ENCODE measurements at regions not wholly inside any gene's neighbourhood (a gene's known extent, or its start where the extent isn't known, plus 50 kb on each side); places are given as distances from the start of the nearest gene placed in this dataset.

DNA sequence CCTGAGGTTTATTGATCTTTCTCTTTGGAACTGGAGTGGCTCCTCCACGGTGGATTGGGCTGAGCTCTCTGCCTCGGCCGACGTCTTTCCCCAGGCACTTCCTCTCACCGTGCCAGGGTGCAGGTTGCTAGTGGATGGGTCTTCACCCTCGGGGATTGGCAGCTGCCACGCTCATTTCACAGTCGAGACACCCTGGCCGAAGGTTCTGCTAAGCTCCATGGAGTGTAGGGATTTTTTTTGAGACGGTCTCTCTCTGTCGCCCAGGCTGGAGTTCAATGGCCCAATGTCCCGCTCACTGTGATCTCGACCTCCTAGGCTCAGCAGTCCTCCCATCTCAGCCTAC lies 280.8 kb downstream of the SEC14L1 start:
- DNase-seq, result no peak

DNA sequence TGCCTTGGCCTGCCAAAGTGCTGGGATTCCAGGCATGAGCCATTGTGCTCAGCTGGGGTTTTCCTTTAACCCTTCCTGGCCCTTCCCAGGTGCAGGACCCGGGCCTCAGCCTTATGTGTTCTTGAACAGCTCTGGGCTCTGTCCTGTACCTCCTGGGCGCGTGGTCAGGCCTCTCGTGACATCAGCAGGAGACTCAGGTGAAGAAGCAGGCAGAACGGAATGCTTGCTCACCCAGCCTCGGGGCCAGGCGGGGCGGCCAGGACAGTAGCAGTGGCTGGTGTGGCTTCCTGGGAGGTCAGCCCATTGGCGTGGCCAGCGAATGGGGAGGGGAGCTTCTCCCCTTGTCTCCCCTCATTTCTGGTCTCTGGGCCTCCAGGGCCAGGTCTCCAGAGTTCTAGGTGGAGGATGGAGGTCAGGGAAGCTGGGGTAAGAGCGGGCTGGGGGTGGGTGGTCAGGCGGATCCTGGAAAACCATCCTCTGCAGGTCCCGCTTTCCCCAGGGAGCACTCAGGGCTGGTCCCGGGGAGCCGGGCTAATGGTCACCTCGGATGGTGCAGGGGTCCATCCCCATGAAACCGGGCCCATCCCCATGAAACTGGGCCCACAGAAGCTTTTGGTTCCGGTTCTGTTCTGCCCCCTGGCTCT lies 281.5 kb downstream of the SEC14L1 start:
- DNase-seq, result no peak

DNA sequence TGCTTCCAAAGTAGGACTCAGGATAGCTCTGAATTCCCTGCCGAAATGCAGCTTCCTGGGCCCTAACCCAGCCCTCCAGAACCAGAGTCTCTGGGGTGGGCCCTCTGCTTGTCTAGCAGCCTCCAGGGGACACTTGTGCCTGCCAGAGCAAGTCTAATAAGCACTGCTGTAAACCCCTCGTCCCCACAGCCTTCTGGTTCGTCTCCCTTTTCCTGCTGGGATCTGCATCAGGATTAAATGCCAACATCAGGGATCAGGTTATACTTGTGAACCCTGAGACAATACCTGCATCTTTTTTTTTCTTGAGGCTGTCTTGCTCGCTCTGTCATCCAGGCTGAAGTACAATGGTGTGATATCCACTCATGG lies 282.0 kb downstream of the SEC14L1 start:
- DNase-seq, result no peak

DNA sequence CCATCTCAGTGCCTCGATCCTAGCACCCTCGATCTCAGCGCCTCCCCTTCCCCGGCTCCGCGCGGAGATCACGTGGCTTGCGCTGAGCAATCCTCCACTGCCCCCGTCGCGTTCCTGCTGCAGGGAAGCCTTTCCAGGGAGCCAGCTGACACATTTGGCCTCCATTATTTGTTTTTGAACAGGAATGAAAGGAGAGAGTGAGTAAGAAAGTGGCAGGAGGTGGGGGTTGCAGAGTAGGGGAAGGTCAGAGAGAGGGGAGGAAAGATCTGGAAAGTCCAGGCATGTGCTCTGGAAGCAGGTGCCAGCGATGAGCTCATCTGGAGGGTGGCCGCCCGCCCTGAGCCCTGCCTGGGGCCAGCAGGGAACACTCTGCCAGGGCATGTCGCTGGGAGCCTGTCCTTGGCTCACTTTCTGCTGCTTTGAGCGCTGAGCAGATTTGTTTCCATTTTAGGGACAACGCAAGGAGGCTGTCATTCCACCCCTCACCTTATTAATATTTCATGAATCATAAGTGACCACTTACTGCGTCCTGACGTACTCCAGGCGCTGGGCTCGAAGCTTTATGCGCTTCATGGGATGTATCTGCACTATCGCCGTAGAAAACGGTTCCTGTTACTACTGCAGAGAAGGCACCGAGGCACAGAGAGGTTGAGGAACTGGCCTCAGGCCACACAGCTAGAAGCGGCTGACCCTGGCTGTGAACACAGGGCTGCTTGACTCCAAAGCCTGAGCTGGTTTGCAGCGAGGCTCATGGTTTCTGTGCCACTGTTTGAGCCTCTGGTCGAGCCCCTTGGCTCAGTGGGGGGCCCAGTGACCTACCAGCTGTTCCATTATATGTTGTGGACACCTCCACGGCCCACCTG lies 283.1 kb downstream of the SEC14L1 start:
- no peak for DNase-seq

DNA sequence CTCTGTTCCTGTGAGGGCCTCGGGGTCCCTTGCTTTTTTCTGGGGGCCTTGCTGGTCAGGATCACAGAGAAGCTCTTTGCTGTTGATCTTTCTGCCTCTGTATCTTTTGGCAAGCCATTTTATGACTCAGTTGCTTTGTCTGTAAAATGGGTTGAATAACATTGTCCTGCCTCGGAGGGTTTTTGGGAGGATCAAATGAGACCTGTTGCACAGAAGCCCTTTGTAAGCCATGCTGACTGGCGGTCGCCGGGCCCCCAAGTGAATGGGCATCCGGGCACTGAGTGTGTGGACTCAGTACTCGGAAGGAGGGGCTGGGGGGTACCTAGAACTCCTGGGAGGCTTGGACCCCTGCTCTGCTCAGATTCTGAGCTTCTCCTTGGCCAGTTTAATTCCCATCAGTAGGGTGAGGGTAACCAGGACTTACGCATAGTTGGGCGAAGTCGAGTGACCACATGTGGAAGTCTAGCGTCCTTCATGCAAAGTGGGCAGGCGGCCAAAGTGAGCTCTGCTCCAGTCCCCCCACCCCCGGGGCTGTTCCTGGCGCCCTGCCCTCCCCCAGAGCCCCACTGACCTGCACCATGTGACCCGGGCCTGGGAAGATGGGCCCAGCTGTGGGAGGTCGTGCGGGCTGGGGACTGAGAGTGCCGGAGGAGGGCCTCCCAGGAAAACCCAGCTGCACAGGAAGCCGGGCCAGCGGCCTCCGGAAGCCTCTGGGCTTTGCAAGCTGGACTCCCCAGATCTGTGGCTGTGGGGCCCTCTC lies 284.0 kb downstream of the SEC14L1 start:
- DNase-seq, result peak; percentile 58

DNA sequence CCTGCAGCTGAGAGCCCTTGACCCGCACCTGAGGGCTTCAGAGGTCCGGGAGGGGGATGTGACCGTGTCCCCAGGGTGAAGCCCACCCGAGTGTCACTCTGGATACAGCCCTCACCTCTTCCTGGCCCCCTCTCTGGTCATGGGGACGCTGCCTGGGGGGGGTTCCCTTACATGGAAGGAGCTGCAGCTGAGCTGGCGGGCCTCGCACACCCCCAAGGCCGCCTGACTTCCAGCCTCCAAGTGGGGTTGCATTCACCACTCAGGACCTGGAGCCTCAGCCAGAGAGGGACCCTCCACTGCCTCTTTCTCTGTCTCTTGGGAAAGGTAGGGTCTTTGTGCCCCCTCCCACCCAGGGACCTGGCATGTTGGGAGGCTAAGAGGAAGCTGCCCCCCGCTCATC lies 284.6 kb downstream of the SEC14L1 start:
- DNase-seq, result no peak

DNA sequence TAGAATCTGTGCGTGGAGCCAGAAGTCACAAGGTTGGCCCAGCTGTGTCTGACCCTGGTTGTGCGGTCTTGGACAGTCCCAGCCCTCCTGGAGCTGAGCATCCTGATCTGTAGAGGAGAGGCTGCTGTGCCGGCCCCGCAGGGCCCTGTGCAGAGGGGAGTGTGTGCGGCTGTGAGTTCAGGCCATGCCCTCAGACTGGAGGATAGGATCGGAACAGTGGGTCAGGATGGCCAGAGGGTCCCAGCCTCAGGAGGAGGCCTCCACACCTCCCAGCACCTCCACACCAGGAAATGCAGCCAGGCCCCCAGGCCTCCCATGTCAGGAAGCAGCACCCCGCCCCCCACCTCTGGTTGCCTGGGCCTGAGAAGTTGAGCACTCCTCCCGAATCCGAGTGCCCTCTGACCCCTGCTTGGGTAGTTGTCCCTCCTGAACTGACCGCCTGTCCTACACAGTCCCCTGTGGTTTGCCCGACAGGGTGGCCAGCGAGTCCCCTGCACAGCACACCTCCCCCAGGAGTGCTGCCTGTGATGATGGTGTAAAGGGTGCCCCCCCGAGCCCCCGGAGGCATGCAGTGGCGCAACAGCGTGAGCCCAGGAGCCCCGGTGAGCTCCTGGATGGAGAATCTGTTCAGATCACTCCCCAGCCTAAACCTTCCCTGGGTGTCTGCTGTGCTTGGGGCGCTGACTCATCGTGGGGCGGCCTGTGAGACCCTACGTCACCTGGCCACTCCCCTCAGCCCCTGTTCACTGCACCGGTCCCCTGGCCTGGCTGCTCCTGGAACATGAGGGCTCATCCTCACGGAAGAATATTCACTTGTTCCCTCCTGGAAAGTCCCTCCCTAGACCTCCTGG lies 285.2 kb downstream of the SEC14L1 start:
- DNase-seq, result peak; percentile 46

DNA sequence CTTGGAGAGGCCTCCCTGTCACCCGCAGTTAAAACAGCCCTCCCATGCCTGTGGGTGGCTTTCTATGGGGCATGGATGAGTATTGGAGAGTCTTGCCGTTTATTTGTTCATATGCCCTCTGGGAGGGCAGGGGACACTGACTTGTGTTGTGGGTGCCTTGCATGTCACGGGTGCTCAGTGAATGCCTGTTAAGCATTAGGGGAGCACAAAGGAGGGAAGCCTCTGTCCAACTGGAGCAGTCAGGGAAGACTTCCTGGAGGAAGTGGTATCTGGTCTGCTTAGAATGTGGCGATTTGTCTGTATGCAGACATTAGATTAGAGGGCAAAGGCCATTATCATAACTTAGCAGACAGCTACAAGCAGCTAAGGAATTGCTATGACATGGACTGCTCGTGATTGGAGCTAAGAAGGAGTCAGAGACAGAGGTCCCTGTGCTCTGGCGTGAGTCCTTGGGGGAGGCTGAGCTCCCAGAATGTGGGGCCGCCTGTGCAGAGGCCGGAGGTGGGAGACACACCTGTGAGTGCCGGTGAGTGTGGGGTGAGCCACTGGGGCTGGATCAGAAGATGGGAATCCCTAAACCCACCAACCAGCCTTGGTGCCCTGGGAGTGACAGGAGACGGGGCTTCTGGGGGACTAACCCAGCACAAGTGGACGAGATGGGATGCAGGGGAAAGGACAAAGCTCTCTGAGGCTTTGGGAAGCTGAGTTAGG lies 286.1 kb downstream of the SEC14L1 start:
- no peak for DNase-seq

DNA sequence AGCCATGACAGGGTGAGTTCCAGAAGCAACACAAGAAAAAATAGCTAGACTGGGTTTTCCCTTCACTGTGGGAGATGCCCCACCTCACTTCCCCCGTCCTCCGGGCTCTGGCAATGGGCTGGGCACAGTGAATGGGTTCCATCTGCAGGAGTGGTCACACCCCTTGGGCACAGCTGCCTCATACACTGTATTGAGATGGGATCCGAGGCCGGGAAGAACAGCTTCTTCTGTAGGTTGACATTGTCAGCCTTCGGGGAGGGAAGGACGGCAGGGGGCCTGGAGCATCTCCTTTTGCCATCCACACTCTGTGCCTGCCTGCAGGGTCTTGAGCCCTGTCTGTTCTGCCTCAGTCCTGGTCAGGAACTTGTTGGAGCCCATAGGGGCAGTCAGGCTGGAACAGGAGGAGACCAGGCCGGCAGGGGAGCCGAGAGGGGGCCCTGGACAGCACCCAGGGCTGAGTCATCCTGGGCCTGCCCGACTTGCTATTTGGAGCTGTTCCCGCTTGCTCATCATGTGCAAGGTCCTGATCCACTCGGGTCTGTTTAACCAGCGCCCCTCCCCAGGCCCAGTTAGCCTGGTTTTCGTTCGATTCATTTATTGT lies 286.7 kb downstream of the SEC14L1 start:
- peak; percentile 38 for DNase-seq

DNA sequence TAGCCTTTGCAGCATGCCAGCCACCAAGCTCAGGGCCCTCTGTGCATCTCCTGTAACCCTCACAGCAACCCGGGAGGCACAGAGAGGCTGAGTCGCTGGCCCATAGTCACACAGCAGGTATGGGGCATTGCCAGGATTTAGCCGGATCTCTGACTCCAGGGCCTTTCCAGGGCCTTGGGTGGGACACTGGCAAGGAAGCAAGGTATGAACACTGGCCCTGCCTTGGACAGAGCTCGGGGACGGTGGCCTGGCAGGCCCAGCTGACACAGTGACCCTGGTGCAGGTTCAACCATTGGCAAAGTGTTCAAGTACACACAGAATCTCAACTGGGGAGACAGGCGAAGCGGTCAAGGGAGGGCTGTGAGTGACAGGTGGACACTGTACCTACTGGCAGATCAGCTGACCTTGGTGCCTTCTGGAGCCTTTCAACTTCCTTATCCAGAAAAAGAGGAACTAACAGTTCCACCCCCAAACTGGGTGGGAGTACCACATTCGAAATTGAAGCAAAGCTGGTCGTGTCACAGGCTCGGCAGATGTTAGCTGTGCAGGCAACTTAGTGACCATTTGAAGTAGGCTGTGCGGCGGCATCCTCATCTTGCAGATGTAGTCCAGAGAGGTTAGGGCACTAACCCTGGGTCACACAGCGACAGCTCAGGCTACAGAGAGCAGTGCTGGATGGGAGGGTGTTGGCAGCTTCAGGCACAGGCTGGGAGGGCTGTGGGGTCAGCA lies 287.4 kb downstream of the SEC14L1 start:
- DNase-seq, result peak; percentile 83

DNA sequence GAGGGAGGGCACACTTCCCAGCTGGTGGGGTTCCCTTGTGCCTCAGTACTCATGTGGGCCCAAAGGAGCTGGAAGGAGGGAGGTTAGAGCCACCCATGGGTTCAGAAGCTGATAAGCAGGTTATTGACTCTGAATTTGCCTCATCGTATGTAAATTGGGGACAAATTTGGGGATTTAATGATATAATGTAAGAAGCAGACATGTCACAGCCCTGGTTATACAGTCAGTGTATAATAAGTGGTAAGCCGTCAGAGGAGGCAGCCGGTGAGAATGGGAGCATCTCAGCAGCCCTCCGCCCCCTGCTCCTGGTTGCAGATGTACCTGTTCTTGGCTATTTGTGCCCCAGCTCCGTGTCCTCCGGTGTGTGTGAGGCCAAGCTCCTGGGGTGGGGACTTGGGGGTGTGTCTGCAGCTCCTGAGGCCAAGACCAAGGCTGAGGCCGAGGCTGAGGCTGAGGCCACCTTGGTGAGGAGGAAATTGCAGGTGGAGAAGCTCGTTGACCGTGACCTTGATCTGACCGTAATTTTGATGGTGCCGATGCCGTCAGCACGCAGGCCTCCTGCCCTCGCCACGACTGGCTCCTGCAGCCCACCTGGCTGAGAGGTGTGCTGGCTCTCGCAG lies 288.1 kb downstream of the SEC14L1 start:
- peak; percentile 44 for DNase-seq

DNA sequence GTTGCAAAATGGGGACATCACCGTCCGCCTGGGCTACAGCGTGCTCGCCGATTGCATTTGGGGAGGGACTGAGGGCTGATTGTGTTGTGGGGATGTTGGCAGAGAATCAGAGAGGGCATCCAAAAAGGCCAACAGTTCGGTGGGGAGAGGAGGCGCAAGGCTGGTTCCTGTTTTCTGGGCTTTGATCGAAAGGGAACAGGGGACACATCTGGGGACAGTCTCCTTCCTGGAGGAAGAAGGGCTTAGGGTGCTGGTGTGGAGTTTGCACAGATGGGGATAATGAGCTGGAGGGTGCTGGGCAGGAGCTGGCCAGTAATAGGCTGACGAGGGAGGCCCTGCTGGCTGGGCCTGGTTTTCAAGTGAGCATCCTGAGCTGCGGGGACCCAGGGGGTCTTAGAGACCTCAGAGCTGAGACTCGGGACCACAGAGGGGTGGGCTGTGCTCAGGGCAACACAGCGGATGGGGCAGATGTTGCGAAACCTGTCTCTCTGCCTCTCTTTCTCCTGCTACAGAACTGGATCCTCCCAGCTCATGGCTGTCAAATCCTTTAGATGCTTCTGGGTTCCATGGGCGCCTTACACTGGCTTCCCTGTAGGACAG lies 288.7 kb downstream of the SEC14L1 start:
- no peak for DNase-seq

DNA sequence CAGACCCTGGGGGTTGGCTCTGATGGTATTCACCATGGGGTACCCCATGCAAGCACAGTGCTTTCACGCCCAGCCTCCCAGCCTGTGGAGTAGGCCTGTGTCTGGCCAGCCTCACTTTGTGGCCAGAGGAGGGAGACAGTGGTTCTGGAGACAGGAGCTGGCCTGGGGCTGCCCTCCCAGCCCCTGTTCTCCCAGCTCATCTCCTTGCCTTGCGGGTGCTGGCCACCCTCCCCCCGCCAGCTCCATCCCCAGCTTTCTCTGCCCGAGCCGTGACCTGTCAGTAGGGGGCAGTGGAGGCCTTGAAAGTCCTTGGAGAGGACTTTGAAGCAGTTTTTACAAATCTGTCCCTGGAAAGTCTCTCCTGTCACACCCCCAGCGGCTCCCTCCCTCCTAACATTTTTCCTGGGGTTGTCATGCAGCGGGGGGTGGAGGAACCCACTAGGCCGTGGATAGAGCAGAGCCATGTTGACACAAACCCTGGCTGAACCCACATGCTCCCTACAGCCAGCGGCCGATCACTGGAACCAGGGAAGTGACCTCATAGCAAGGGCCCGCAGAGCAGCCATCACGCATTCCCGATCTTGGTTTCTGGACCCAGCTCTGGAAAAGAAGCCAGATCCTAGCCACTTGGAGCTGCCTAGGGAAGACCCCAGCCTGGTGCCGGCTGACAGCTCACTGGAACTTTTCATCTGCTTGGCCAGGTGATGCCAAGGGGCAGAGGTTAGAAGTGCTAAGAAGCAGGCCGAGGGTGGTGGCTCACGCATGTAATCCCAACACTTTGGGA lies 289.4 kb downstream of the SEC14L1 start:
- peak; percentile 68 for DNase-seq

DNA sequence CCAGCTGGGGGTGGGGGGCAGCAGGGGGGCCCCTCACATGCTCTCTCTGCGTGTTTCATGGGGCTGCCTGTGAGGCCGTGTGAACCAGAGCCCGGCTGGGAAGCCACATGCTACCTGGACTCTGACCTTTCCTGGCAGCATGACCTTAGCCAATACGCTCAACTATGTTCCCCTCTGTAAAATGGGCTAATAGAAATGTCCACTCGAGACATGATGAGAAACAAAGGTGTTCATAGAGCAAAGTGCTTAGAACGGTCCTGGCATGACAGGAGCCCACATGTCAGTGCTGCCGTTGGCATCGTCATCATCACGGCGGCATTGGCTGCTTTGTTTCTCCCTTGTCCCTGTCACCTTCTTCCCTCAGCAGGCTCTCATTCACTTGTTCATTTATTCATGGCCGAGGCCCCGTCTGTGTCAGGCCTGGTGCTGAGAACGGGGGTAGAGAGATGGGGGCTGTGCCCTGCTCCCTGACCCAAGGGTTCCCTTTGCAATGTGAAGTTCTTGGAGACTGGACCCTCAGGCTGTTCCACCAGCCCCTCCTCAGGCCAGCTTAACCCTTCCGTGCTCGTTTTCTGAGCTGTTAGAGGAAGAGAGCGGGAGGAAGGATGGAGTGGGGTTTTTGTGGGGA lies 291.4 kb downstream of the SEC14L1 start:
- no peak for DNase-seq

DNA sequence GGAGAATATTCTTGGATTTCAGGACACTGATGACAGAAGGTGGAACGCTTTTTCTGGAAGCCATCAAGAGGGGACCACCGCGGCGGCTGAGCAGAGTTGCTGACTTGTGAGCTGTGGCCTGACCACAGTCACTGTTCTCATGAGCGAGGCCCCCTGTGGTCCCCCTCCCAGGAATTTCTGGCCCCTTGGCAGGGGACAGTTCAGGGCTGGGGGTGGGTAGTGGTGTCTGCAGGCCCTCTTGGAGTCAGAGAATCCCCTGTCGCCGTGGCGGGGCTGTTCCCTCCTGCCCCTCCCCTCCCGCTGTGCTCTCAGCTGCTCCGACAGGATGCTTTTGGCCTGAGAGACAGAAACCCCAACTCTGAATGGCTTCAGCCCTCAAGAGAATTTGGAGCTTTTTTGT lies 292.0 kb downstream of the SEC14L1 start:
- DNase-seq, result no peak

DNA sequence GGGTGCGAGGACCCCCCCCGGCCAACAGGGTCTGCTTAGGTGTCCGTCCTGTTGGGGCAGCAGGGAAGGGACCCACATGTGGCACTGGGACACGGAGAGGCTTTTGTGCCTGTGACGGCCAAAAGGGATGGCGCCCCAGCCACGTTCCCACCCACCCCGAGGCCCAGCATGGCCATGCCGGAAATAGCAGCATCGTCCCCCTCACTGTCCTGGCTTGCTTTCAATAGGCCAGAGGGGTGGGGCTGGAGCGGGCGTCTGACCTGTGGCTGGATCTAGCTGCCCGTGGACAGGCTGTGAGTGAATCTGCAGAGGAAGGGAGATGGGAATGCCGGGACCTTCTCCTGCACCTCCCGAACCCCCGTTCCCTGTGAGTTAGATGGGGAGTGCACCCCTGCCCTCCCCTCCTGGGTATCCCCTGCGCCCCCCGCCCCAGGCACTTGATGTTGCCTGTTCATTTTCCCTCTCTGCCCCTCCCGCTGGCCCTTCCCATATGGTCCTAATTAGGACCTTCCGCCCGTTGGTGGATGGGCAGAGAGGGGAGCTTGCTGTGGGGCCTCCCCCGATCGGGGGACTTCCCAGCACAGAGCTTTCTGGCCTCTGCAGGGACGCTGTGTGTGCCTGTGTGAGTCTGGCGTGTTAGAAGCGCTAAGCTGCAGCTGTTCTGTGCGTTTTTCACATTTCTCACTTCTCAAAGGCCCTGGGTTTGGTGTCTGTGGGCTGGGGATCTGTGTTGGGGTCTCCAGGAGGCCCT lies 292.8 kb downstream of the SEC14L1 start:
- no peak for DNase-seq

DNA sequence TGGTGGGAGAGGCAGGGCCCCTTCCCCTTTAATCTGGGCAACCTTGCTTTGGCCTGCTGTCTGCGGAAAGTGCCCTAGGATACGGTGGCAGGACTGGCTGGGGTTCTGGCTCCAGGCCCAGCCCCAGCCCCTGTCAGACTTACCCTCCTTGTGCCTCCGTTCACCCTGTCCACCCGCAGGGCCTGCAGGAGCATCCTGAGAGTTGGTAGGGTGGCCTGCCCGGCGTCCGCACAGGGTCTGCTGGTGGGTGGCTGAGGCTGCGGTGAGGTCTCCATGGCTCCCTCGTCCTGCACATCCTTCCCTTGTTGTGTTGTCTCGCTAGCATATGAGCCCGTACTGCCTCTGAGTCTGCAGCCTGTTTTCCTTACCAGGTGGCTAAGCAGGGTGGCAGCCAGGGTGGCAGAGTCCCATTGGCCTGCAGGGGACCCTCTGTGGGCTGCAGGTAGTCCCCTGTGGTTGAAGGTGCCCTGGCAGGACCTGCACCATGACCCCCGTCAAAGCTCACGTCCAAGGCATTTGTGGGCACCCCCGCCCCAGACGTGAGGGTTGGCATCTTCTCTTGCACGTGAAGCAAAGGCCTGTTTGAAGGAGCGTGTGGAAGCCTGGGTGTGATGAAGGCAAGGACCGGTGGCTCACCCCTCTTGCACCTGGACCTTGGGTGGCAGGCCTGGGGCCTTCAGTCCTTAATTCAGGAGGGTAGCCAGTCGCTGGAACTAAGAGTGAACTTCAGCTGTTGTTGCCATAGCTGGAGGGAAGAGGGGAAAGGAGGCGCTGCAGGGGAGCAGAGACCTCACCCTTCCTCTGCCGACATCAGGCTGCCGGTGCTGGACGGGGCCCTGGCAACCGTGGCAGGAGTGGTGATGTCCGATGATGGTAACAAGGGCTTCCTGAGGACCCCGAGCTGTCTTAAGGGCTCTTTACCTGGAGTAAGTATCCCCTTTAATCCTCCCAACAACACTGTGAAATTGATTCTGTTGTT lies 293.7 kb downstream of the SEC14L1 start:
- no peak for DNase-seq
